Left renal pelvis (tissue), 4 donors: ENCODE measurements at regions not wholly inside any gene's neighbourhood (a gene's known extent, or its start where the extent isn't known, plus 50 kb on each side); places are given as distances from the start of the nearest gene placed in this dataset.
A peak's percentile ranks its signal among the peaks of the same experiment; 100 is the strongest.
"Not testable (repeated sequence)": the region's sequence is repeated elsewhere in the genome, so short reads cannot be mapped to it uniquely, and the experiment has no call there.

Experiments
- DNase-seq, 4 donors: peaks; one replicate each; pipeline ENCODE4 v3.0.0-alpha.2; 2013; ENCODE audit warnings: low read depth in 4 of 4, low spot score in 3 of 4

DNA sequence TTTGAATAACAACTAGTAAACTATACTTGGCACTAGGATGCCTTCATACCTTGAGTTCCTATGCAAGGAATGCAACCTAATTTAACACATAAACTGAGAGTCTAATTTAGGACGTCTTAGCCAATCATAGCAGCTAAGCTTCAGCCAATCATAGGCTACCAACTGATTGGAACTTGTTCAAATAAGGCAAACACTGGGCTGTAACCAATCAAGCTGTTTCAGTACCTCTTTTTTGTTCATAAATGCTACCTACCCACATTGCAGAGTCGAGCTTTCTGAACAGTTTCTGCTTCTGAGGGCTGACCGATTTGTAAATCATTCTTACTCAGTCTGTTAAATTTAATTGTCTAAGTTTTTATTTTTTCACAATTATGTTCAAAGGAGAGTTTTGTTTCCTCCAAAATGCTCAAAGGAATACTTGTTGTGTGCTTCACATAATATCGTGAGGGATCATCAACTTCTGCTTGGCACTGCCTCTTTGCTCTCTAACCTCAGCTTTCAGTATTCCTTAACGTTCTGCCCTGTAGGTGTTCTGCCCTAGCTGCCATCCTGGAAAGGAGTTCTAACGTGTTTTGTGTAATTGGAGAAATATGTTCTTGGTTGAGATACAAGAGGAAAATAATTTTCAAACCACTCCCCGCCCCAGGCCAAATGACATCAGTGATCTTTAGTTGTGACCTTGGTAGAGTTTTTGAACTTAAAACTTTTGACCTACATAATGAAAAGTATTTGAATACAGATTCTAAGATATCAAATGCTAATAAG is 380.4 kb upstream of the MIS18BP1 start:
- DNase-seq, result no peak

DNA sequence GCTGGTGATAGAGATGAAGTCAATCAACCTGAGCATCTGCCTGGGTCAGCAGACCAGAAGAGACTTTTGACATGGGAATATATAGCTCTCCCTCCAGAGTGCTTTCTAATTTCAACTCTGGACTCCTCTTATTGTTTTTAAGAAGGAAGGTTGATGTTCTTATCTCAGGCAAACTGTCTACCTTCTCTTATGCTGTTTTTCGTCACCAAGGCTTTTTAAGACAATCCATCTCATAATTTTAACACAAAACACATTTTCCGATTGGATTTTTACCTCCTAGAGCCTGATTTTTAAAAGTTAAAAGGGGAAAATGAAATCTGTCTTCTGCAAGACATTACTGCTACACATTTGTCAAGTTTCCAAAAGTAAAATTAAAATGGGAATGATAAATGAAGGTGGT is 368.7 kb upstream of the MIS18BP1 start:
- no peak for DNase-seq

DNA sequence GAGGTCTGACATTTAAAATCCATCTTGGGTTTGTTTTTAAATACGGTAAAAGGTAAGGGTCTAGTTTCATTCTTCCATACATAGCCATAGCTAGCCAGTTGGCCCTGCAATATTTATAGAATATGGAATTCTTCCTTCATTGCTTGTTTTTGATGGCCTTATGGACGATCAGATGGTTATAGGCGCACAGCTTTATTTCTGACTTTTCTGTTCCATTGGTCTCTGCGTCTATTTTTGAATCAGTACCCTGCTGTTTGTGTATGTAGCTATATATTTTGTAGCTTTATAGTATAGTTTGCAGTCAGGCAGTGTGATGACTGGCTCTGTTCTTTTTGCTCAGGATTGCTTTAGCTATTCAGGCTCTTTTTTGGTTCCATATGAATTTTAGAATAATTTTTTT is 366.8 kb upstream of the MIS18BP1 start:
- no peak for DNase-seq

DNA sequence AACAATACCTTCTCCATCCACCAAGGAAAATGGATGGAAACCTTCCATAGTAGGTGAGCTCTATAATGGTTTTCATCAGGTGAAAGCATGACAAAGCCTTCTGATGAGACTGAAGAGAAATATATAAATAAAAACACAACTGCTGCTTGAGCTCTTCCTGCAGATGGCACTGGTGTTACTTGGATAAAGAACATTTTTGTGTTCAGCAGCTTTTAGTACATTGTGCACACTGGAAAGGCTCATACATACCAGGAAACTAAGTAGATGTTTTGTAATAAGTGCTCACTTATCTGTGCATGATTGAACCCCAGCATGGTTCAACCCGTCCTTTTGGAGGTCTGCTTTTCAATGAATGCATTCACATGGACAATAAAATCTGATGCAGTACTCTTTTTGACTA is 357.3 kb upstream of the MIS18BP1 start:
- DNase-seq, result peak in 2 of 4 donors; percentile 25 to 27

DNA sequence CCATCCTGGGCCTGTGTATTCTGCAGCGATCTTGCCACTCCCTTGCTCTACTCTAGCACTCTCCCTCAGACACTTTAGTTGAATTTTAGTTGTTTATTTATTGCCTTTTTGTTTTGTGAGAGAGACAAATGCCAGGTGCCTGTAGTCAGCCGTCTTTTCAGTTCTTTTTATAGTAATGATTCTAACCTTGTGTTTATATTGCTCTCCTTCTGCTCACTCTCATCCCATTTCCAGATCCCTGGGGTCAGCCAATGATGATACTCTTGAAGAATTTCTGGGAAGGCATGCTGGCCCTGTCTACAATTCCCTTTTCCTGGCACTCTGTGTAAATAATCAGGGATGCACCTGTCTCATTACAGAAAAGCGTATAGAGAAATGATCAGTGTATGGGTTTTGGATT is 334.1 kb upstream of the MIS18BP1 start:
- no peak for DNase-seq

DNA sequence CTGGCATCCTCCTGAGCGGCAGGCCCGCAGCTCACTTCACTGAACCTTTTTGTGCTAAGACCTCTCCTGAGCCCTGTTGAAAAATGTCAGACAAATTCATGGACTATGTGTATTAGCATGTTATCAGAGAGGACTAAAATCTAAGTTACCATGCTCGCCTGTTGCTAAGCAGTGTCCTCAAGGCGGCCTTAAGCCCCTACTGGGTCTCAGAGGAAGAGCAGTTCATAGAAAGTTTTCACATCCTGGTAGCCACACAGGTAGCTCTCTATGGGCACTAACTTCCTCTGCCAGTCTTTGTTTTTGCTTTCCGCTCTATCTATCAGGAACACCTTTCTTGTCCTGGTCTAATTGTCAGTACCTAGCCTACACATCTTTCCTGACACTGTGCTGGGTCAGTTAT is 306.6 kb upstream of the MIS18BP1 start:
- DNase-seq, result no peak

DNA sequence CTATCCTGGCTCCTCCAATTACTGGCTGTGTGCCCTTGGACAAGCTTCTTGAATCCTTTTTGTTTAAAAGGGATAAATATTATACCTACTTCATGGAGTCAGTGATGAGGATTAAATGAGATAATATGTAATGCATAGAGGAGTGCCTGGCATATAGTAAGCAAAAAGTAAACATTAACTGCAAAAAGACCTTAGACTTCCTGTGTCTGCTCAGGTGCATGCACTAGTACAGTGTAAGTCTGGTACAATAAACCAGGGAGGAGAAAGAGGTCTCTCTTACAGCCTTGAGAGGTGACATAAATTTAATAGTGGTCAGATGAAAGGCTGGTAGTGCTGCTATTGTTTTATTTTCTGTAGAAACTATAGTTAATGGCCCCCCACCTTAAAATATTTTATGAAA is 305.2 kb upstream of the MIS18BP1 start:
- DNase-seq, result no peak

DNA sequence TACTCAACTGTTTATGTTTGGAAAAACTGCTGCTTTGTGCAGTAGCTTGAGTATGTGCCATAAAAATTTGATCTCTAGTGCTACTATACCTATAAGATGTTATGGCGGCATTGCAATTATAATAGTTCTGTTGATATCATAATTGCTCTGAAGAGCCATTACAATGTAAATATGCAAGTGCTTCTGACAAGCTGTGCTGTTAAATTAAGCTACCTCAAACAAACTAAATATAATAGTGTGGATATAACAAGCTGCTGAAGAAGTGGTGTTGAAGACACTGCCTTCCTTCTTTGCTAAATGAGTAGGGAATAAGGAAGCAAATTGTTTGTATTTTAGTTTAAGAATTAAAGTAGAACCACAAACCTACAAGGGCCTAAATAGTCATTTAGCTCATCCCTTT is 301.0 kb upstream of the MIS18BP1 start:
- DNase-seq, result no peak

DNA sequence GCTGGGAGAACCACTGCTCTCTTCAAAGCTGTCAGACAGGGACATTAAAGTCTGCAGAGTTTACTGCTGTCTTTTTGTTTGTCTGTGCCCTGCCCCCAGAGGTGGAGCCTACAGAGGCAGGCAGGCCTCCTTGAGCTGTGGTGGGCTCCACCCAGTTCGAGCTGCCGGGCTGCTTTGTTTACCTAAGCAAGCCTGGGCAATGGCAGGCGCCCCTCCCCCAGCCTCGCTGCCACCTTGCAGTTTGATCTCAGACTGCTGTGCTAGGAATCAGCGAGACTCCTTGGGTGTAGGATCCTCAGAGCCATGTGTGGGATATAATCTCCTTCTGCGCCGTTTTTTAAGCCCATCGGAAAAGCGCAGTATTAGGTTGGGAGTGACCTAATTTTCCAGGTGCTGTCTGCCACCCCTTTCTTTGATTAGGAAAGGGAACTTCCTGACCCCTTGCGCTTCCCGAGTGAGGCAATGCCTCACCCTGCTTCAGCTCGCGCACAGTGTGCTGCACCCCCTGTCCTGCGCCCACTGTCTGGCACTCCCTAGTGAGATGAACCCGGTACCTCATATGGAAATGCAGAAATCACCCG is 298.3 kb upstream of the MIS18BP1 start:
- DNase-seq, result not testable (repeated sequence)

DNA sequence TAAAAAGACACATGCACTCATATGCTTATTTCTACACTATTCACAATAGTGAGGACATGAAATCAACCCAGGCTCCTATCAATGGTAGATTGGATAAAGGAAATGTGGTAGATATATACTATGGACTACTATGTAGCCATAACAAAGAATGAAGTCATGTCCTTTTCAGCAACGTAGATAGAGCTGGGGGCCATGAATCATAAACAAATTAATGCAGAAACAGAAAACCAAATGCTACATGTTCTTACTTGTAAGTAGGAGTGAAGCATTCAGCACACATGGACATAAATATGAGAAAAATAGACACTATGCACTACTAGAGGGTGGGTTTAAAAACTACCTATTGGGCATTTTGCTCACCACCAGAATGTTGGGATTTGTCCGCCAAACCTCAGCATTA is 278.0 kb upstream of the MIS18BP1 start:
- no peak for DNase-seq

DNA sequence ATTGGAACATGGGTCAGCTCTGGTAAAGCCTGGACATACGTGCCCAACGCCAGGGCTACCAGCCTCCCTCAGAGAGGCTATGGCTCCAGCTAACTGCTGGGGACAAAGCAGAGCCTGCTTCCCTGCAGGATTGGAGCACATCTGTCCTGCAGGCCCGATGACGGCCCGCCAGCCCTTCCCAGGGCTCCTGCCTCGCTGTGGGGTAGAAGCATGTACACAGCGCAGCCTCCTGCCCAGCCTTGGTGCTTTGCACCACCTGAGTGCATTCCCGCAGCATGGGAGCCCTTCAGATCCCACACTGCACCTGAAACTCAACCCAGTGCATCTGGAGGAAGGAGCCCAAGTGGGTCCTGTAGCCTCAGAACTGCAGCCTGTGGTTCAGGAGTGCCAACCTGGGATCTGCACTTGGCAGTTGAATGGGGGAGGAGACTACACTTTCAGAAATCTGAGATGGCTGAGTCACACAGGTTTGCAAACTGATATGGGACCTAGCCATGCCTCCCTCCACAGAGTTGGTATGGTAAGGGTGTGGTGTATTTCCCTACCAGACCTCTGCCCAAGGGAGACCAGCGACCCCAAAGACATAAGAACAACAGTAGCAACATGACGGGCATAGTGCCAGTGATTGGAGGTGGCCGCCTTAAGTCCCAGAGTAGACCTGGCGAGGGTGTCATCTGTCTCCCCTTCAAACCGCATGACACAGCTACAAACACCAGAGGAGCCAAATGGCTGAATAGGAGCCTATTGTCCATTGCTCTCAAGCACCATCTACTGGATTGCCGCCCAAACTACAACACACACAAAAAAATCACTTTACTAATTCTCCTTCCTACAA is 273.9 kb upstream of the MIS18BP1 start:
- DNase-seq, result peak in 3 of 4 donors; percentile 0 to 7 (median 5)

DNA sequence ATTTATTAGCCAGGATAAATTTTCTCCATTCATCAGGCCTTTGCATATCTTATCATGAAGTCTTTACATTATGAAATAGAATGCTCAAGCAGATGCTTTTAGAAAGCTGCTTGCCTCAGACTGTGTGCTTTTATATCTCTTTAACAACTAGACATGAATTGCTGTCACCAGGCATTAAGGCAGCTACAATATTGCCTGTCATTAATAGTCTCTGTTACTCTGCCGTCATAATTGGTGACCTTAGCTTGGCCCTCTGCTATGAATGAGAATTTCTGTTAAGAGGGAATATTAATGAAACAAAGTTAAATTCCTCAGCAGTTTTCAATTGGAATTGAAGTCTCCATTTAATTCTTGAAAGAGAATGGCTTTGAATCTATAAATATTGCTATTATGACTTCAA is 266.8 kb upstream of the MIS18BP1 start:
- DNase-seq, result no peak

DNA sequence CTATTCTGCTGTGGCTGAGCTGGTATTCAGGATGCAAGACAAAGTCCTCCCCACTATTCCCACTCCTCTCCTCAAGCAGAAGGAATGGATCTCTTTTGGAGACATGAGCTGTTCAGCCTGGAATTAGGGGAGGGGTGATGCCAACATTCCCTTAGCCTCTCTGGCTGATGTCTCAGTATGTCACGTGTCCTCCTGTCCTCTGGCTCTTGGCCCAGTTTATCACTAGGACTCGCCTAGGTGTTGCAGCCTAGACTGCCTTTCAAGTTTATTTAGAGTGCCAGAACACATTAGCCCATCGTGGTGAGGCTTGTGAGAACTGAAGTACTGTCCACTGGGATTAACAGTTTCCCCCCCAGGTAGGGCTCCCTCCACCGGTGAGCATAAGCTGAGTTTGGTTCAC is 239.9 kb upstream of the MIS18BP1 start:
- DNase-seq, result no peak

DNA sequence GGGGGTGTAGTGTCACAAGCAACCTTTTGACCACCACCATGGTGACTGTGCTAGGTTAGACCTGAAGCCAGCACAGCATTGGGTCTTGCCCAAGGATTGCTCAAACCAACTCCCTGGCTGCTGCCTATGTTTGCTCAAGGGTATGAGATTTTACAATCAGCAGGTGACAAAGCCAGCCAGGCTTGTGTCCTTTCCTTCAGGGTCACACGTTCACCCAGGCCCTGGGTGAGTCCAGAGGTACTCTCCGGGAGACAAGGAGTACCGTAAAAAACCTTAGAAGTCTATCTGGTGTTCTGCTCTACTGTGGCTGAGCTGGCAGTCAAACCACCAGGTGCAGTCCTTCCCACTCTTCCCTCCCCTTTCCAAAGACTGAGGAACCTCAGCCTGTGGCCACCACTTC is 238.9 kb upstream of the MIS18BP1 start:
- DNase-seq, result no peak

DNA sequence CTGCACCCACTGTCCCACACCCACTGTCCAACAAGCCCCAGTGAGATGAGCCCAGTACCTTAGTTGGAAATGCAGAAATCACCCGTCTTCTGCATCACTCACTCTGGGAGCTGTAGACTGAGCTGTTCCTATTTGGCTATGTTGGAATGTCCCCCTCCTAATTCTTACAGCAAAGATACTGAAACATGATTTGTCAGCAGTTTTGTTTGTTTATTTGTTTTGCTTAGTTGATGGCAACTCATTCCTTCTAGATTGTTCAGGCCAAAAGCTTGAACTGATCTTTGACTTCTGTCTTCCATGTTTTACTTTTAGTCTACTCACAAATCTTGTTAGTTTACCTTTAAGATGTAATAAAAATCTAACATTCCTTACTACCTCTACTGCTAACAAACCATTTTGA is 233.6 kb upstream of the MIS18BP1 start:
- no peak for DNase-seq

DNA sequence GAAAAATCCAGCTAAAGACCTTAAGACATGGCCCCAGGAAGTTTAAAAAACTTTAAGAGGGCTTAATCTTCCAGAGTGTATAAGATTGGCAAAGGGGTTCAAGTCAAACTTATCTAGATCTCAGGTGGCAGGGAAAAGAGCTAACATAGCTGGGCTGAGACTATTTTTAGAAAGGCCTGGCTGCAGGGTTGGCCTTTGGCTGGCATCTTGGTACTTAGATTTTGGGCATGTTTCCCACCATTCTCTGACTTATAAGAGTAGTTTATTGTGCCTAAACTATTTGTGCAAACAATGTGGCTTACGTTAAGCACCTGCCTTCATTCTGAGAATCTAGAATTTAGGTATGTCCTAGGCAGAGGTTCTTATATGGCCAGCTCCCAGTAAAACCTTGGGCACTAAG is 214.0 kb upstream of the MIS18BP1 start:
- DNase-seq, result no peak

DNA sequence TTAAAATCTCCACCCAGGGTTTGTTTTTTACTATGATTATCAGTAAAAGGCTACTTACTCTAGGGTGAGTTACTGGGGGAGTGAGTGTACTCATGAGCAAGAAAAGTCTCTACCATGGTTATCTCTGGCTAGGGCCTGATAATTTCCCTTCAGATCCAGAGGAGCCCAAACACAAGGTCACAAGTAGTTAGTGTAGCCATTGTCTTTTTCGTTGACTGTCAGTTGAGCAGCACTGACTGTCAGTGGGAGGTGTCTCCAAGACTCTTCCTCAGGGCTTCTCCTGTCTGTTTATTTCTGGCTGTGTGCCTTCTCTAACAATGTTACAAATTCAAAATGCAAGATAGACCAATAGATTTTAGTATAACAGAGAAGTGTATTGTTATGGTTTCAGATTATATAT is 181.2 kb upstream of the MIS18BP1 start:
- no peak for DNase-seq

DNA sequence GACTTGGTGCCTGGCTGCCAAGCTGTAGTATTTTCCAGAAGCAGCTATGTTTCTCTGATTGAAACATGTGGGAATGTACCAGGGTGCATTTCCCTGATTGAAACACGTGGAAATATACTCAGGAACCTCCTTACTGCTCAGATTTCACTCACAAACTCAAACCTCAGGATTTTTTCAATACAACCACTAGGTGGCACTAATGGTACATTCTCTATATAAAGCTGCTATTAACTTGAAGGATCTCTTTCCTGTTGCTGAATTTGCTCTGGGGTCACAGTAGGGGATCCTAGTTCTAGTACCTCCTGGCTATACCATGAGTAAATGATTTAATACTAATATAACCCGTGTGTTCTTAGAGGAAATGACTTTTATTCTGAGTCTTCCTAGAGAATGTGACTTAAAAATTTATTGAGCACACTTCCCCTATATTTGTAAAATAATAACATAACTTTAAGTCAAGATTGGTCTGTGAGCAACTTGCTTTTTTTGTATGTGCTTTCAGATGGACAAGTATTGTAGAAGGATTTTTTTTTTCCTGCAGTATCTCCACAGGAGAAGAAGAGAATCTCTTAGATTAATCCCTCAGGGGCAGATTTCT is 173.8 kb upstream of the MIS18BP1 start:
- DNase-seq, result peak; percentile 16 to 35 (median 30)

DNA sequence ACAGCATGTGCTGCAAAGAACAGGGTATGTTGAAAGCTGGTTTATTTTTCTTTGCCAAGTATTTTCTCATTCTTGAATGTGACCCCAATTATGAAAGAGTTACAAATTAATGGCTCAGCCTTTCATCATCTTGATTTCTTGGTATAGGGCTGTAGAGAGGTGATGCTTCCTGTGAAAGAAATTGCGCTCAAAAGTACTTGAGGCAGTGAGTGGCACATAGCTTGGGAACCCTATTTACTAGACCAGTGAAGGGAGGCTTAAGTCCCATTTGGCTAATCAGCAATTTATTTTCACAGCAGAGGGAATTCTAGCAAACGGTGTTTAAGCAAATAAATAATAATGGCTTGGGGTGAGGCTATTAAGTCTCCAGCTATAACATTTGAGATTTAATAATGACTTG is 153.9 kb upstream of the MIS18BP1 start:
- DNase-seq, result no peak

DNA sequence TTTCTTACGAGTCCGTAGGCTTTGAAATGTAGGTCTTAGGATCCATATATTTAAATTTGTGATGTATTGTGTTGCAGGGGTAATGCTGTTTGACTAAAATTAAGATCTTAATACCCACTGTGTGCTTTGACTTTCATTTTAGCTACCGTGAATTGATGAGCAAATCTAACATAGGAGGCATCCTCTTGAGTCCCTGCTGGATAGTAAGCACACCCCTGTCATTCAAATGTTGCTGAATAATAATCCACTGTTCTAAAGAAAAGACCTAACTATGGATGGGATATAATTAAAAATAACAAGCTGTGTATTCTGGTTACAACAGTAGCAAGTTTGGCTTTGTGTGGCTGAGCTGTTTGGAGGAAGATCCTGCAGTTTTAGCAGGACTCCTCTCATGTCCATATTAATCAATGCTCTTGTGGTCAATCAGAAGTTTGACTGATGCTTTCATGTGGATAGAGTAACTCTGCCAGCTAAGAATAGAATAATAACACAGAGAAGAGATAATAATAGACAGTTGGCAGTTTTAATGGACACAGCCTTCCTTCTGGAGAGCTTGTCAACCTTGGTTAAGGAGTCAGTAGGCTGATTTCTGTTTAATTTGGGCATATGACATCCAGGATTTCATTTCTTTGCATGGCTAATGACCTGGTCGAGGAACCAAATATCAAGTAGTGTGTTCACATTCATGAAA is 148.1 kb upstream of the MIS18BP1 start:
- DNase-seq, result no peak

DNA sequence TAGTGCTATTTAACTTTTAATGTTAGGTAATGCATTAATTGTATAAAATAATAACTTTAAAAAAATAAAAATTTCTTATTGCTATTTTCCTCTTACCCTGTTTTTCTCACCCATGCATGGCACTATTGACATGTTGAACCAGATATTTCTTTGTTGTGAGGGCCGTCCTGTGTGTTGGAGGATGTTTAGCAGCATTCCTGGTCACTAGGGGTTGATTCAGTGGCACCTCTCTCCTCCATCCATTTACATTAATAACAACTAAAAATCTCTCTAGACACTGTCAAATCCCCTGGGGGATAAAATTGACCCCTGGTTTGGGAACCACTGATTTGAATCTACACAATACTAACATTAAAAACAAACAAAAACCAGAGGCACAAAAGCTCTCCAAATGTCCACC is 147.5 kb upstream of the MIS18BP1 start:
- DNase-seq, result no peak
